ENCODE measurements at regions not wholly inside any gene's neighbourhood (a gene's known extent, or its start where the extent isn't known, plus 50 kb on each side); places are given as distances from the start of the nearest gene placed in this dataset.

GRCh38 chr7:42567051-42567450 is 330.0 kb upstream of the GLI3 start:
- BruUV-seq (replicated peaks): no TSS peak
- Histone ChIP-seq H3K9me3 (replicated peaks; ENCODE audit: control insufficient read depth, insufficient read depth, low read depth, low read length) (no peaks in the 10 kb centered on the region), H3K36me3 (ENCODE audit: control insufficient read depth, insufficient read depth, low read length) (no peaks in the 10 kb centered on the region), H2AFZ (ENCODE audit: low read depth, low read length) (no peak overlapping the region), H4K20me1 (replicated peaks; ENCODE audit: control insufficient read depth, insufficient read depth, low read length) (no peaks in the 10 kb centered on the region), H3K79me2 (ENCODE audit: control insufficient read depth, insufficient read depth, low read length) (no peaks in the 10 kb centered on the region), H3K27me3 (ENCODE audit: control insufficient read depth in 2 of 2, insufficient read depth in 2 of 2, low read length in 2 of 2) (no peaks in the 10 kb centered on the region), H3K4me3 (no peak overlapping the region), H3K9ac (ENCODE audit: insufficient read depth in 1 of 2, low read depth in 2 of 2, low read length in 2 of 2) (no peak overlapping the region), H3K9me1 (ENCODE audit: control insufficient read depth, insufficient read depth, low read length) (no peaks in the 10 kb centered on the region), H3K27ac (ENCODE audit: extremely low read depth, low read depth, low read length) (no peak overlapping the region), H3K4me2 (ENCODE audit: insufficient read depth, low read length) (no peak overlapping the region), H3K4me1 (replicated peaks in 1 of 2; ENCODE audit: control insufficient read depth in 2 of 2, insufficient read depth in 2 of 2, low read length in 2 of 2) (no peaks in the 10 kb centered on the region)
- intact Hi-C loops (cut with micrococcal nuclease) (no loop called here), in situ Hi-C loops (cut with MboI) (no loop called here)
- FAIRE-seq (no peak), ATAC-seq (no peak), DNase-seq (ENCODE audit: extremely low read depth in 1 of 4, low spot score in 3 of 4) (no peak)
- WGBS (ENCODE audit: insufficient coverage, low coverage, missing lambda C conversion rate): 3% methylated on average over 4 of the region's 4 CpGs
- POLR2A ChIA-PET: no interaction called here
- CTCF ChIA-PET (ENCODE audit: low intra/inter-chr PET ratio): no interaction called here
- no peak for TF ChIP-seq ZMIZ1 (IDR thresholded peaks at IDR 0.05; ENCODE audit: low read depth in 2 of 2, low read length in 2 of 2)
- no peak for TF ChIP-seq TEAD2 (tag; IDR thresholded peaks at IDR 0.05)
- no peak for TF ChIP-seq POLR2A (conservative IDR thresholded peaks at IDR 0.05)
- TF ChIP-seq ZNF398 (CRISPR knock-in tag; IDR thresholded peaks at IDR 0.05): no peak
- no peak for TF ChIP-seq ZNF280A (IDR thresholded peaks at IDR 0.05; ENCODE audit: low read depth, partially characterized antibody)
- TF ChIP-seq SMC3 (conservative IDR thresholded peaks at IDR 0.05; ENCODE audit: insufficient read depth, low read depth, low read length): no peak
- TF ChIP-seq LARP7 (IDR thresholded peaks at IDR 0.05): no peak
- no peak for TF ChIP-seq GMEB1 (CRISPR knock-in tag; IDR thresholded peaks at IDR 0.05)
- TF ChIP-seq CHD1 (IDR thresholded peaks at IDR 0.05; ENCODE audit: low read length): no peak
- no peak for TF ChIP-seq U2AF2 (optimal IDR thresholded peaks at IDR 0.05; ENCODE audit: low read depth, low read length)
- no peak for TF ChIP-seq TBP (optimal IDR thresholded peaks at IDR 0.05; ENCODE audit: low read depth, low read length)
- no peak for TF ChIP-seq NR2F6 (CRISPR knock-in tag; IDR thresholded peaks at IDR 0.05)
- no peak for TF ChIP-seq ZNF347 (CRISPR knock-in tag; IDR thresholded peaks at IDR 0.05; ENCODE audit: low read depth)
- TF ChIP-seq NR0B1 (IDR thresholded peaks at IDR 0.05; ENCODE audit: partially characterized antibody): no peak

Measured in K562 (cell line).